ENCODE measurements at regions not wholly inside any gene's neighbourhood (a gene's known extent, or its start where the extent isn't known, plus 50 kb on each side); places are given as distances from the start of the nearest gene placed in this dataset.

GRCh38 chrX:49746306-49746705, 50.5 kb upstream of the PAGE1 start:
- no peak for ATAC-seq
- H3K27me3 ChIP-seq (ENCODE audit: insufficient read depth): no peaks in the 10 kb centered on the region
- H3F3A ChIP-seq (replicated peaks; ENCODE audit: low read depth): no peaks in the 10 kb centered on the region
- no peak for DNase-seq (ENCODE audit: low spot score)
- H3K36me3 ChIP-seq (ENCODE audit: insufficient read depth): no peaks in the 10 kb centered on the region
- H3K79me2 ChIP-seq (replicated peaks; ENCODE audit: insufficient read depth): no peaks in the 10 kb centered on the region
- H3K4me3 ChIP-seq: no peak overlapping the region
- no peaks in the 10 kb centered on the region for H4K20me1 ChIP-seq (replicated peaks; ENCODE audit: insufficient read depth)
- H3K4me2 ChIP-seq: no peak overlapping the region
- Mint-ChIP-seq H3K27me3 (ENCODE audit: insufficient read depth, low read depth, poor library complexity) (peaks cover 2% of the 10 kb centered on the region), H3K9me3 (no peaks in the 10 kb centered on the region), H3K4me1 (no peaks in the 10 kb centered on the region), H3K4me3 (no peak overlapping the region), H3K36me3 (ENCODE audit: low read depth) (no peaks in the 10 kb centered on the region), H3K27ac (no peak overlapping the region)
- H3K9me2 ChIP-seq (ENCODE audit: insufficient read depth): no peaks in the 10 kb centered on the region
- H2AFZ ChIP-seq: no peak overlapping the region
- H3K4me1 ChIP-seq (ENCODE audit: insufficient read depth): no peaks in the 10 kb centered on the region
- TF ChIP-seq POLR2AphosphoS5 (IDR thresholded peaks at IDR 0.05; ENCODE audit: low read depth) (no peak), EZH2phosphoT487 (IDR thresholded peaks at IDR 0.05; ENCODE audit: unreplicated experiment) (no peak), ZNF331 (CRISPR knock-in tag; IDR thresholded peaks at IDR 0.05; ENCODE audit: low read depth) (no peak), ZNF462 (CRISPR knock-in tag; IDR thresholded peaks at IDR 0.05) (no peak), NANOG (IDR thresholded peaks at IDR 0.05; ENCODE audit: borderline replicate concordance) (no peak), ZNF114 (CRISPR knock-in tag; IDR thresholded peaks at IDR 0.05) (no peak), EZH2 (IDR thresholded peaks at IDR 0.05; ENCODE audit: low read depth, unreplicated experiment) (no peak), ETS1 (IDR thresholded peaks at IDR 0.05) (no peak), CREB1 (CRISPR knock-in tag; IDR thresholded peaks at IDR 0.05; ENCODE audit: low read depth) (no peak), STAT1 (IDR thresholded peaks at IDR 0.05; ENCODE audit: unreplicated experiment) (no peak), JUNB (IDR thresholded peaks at IDR 0.05; ENCODE audit: unreplicated experiment) (no peak), REST (IDR thresholded peaks at IDR 0.05; ENCODE audit: unreplicated experiment) (no peak), CTCF (conservative IDR thresholded peaks at IDR 0.05; ENCODE audit: low read depth in 2 of 2) (no peak)
- H3K27ac ChIP-seq (ENCODE audit: low read depth): no peak overlapping the region
